GM23248 (cell line): ENCODE measurements at regions not wholly inside any gene's neighbourhood (a gene's known extent, or its start where the extent isn't known, plus 50 kb on each side); places are given as distances from the start of the nearest gene placed in this dataset.

ENCODE experiments used
- EZH2 ChIP-seq: fragments of 200-600 bp; sonication (generic); IDR thresholded peaks from 2 replicates; pipeline ENCODE4 v1.6.1; 2018; ENCODE audit warnings: antibody characterized with exemption, mild to moderate bottlenecking; ENCODE audit not compliant: insufficient read depth, poor library complexity, severe bottlenecking
- EZH2phosphoT487 ChIP-seq: fragments of 200-600 bp; sonication (generic); IDR thresholded peaks from 2 replicates; pipeline ENCODE4 v1.6.1; 2018; ENCODE audit warnings: antibody characterized with exemption, moderate library complexity, mild to moderate bottlenecking, low read depth; ENCODE audit not compliant: insufficient read depth

GRCh38 chr5:126338635-126339034, 84.6 kb upstream of the GRAMD2B start:
- no peak for TF ChIP-seq EZH2
- no peak for TF ChIP-seq EZH2phosphoT487
